ENCODE measurements at regions not wholly inside any gene's neighbourhood (a gene's known extent, or its start where the extent isn't known, plus 50 kb on each side); places are given as distances from the start of the nearest gene placed in this dataset.

GRCh38 chr4:152083338-152083737, 322.5 kb upstream of the GATB start:
- Mint-ChIP-seq H3K27me3 (ENCODE audit: low read depth, poor library complexity) (no peaks in the 10 kb centered on the region), H3K27ac (no peak overlapping the region)

GRCh38 chr4:152081024-152081423, 320.2 kb upstream of the GATB start:
- Mint-ChIP-seq H3K27me3 (ENCODE audit: low read depth, poor library complexity) (peaks cover 14% of the 10 kb centered on the region), H3K36me3 (ENCODE audit: low read depth) (no peaks in the 10 kb centered on the region), H3K4me3 (no peak overlapping the region), H3K27ac (no peak overlapping the region), H3K4me1 (peaks cover 22% of the 10 kb centered on the region), H3K9me3 (peaks cover 8% of the 10 kb centered on the region)
- DNase-seq = no peak
- no peak for TF ChIP-seq CTCF (IDR thresholded peaks at IDR 0.05)

More at GRCh38 chr4:152083338-152083737, 322.5 kb upstream of the GATB start:
- TF ChIP-seq CTCF (IDR thresholded peaks at IDR 0.05) = no peak
- no peak for DNase-seq
- Mint-ChIP-seq H3K4me1 (peaks cover 25% of the 10 kb centered on the region), H3K36me3 (ENCODE audit: low read depth) (no peaks in the 10 kb centered on the region), H3K9me3 (no peaks in the 10 kb centered on the region), H3K4me3 (no peak overlapping the region)

- Mint-ChIP-seq H3K4me3 (no peak overlapping the region), H3K36me3 (ENCODE audit: low read depth) (no peaks in the 10 kb centered on the region), H3K4me1 (peaks cover 18% of the 10 kb centered on the region), H3K27me3 (ENCODE audit: low read depth, poor library complexity) (peaks cover 20% of the 10 kb centered on the region), H3K27ac (no peak overlapping the region), H3K9me3 (peaks cover 8% of the 10 kb centered on the region)
- no peak for TF ChIP-seq CTCF (IDR thresholded peaks at IDR 0.05)
- no peak for DNase-seq
Measured at GRCh38 chr4:152079543-152080293, 318.9 kb upstream of the GATB start.

GRCh38 chr4:152079079-152079478, 318.3 kb upstream of the GATB start:
- Mint-ChIP-seq H3K27ac (no peak overlapping the region), H3K4me1 (peaks cover 21% of the 10 kb centered on the region), H3K9me3 (peaks cover 8% of the 10 kb centered on the region), H3K4me3 (no peak overlapping the region), H3K27me3 (ENCODE audit: low read depth, poor library complexity) (peaks cover 20% of the 10 kb centered on the region), H3K36me3 (ENCODE audit: low read depth) (no peaks in the 10 kb centered on the region)
- no peak for TF ChIP-seq CTCF (IDR thresholded peaks at IDR 0.05)
- no peak for DNase-seq

- Mint-ChIP-seq H3K4me1 (peaks cover 30% of the 10 kb centered on the region), H3K4me3 (no peak overlapping the region), H3K36me3 (ENCODE audit: low read depth) (no peaks in the 10 kb centered on the region), H3K27me3 (ENCODE audit: low read depth, poor library complexity) (peaks cover 20% of the 10 kb centered on the region), H3K27ac (no peak overlapping the region), H3K9me3 (peaks cover 8% of the 10 kb centered on the region)
- no peak for TF ChIP-seq CTCF (IDR thresholded peaks at IDR 0.05)
- DNase-seq = no peak
Measured at GRCh38 chr4:152077582-152077981, 316.8 kb upstream of the GATB start.

Data from nephron progenitor cell (in vitro differentiated cells).